IMR-90 (cell line): ENCODE measurements at regions not wholly inside any gene's neighbourhood (a gene's known extent, or its start where the extent isn't known, plus 50 kb on each side); places are given as distances from the start of the nearest gene placed in this dataset.

ENCODE experiments used
- ATAC-seq: fragments of 200-7000 bp; cut with Tn5 transposase; 2 replicates; pipeline ENCODE4 v1.9.1; 2020; ENCODE audit warnings: low read depth, mild to moderate bottlenecking, moderate library complexity
- BruUV-seq: library from RNA; stranded (reverse); fragments of 400-500 nt; replicated peaks from 2 replicates; lab custom pipeline; 2021; lab: Mats Ljungman, UMichigan
- CTCF ChIA-PET: fragments of 300-600 bp; formaldehyde crosslinking; extraction: SDS; loops from one replicate; lab custom pipeline; 2021; ENCODE audit warnings: antibody characterized with exemption; lab: Yijun Ruan, JAX
- POLR2A ChIA-PET: fragments of 300-600 bp; sonication (Branson Sonifier 250); formaldehyde crosslinking; loops from one replicate; lab custom pipeline; 2022; ENCODE audit warnings: antibody characterized with exemption; ENCODE audit not compliant: unreplicated experiment; lab: Charles Lee
- DNase-seq: peaks from one replicate; pipeline ENCODE4 v3.0.0; 2013
- H2AFZ ChIP-seq: replicated peaks from 2 replicates; pipeline ENCODE3; 2013; ENCODE audit warnings: low read length, mild to moderate bottlenecking; ENCODE audit not compliant: poor library complexity
- H2AK5ac ChIP-seq: 2 replicates; pipeline ENCODE4 v1.6.1; 2013; ENCODE audit warnings: low read depth, low read length, inconsistent platforms
- H2AK9ac ChIP-seq: replicated peaks from 2 replicates; pipeline ENCODE3; 2013; ENCODE audit warnings: mild to moderate bottlenecking, low read depth, low read length, moderate library complexity; ENCODE audit not compliant: poor library complexity
- H2BK120ac ChIP-seq: 2 replicates; pipeline ENCODE4 v1.6.1; 2013; ENCODE audit warnings: low read depth, low read length, inconsistent platforms
- H2BK15ac ChIP-seq: 3 replicates; pipeline ENCODE4 v1.6.1; 2013; ENCODE audit warnings: low read depth, low read length, inconsistent platforms
- H2BK20ac ChIP-seq: 2 replicates; pipeline ENCODE4 v1.6.1; 2013; ENCODE audit warnings: low read depth, mild to moderate bottlenecking, inconsistent platforms, low read length, moderate library complexity
- H2BK5ac ChIP-seq: 2 replicates; pipeline ENCODE4 v1.6.1; 2013; ENCODE audit warnings: mild to moderate bottlenecking, low read depth, low read length, inconsistent platforms; ENCODE audit not compliant: poor library complexity, severe bottlenecking
- H3K14ac ChIP-seq: replicated peaks from 2 replicates; pipeline ENCODE4 v1.6.1; 2013; ENCODE audit warnings: low read depth, low read length, inconsistent platforms
- H3K18ac ChIP-seq: 2 replicates; pipeline ENCODE4 v1.6.1; 2013; ENCODE audit warnings: low read depth, low read length, control low read depth
- H3K23ac ChIP-seq: 2 replicates; pipeline ENCODE4 v1.6.1; 2013; ENCODE audit warnings: low read depth, low read length, inconsistent platforms
- H3K27ac ChIP-seq: 2 replicates; pipeline ENCODE4 v1.5.1; 2013; ENCODE audit warnings: mild to moderate bottlenecking, control low read depth, low read length; ENCODE audit not compliant: insufficient read depth
- H3K27me3 ChIP-seq: 2 replicates; pipeline ENCODE4 v1.6.1; 2013; ENCODE audit warnings: low read length; ENCODE audit not compliant: control insufficient read depth, insufficient read depth
- H3K36me3 ChIP-seq: 2 replicates; pipeline ENCODE4 v1.6.1; 2013; ENCODE audit warnings: low read length, mixed read lengths; ENCODE audit not compliant: control insufficient read depth, insufficient read depth
- H3K4ac ChIP-seq: 2 replicates; pipeline ENCODE4 v1.6.1; 2013; ENCODE audit warnings: low read depth, low read length, inconsistent platforms
- H3K4me1 ChIP-seq: 2 replicates; pipeline ENCODE4 v1.6.1; 2013; ENCODE audit warnings: low read length, mixed read lengths; ENCODE audit not compliant: control insufficient read depth, insufficient read depth
- H3K4me2 ChIP-seq: 2 replicates; pipeline ENCODE4 v1.6.1; 2013; ENCODE audit warnings: low read depth, mild to moderate bottlenecking, control low read depth, low read length, moderate library complexity
- H3K4me3 ChIP-seq: 2 replicates; pipeline ENCODE4 v1.5.1; 2013; ENCODE audit warnings: low read depth, mild to moderate bottlenecking, control low read depth, low read length, moderate library complexity; ENCODE audit not compliant: insufficient read depth
- H3K56ac ChIP-seq: 2 replicates; pipeline ENCODE4 v1.6.1; 2013; ENCODE audit warnings: low read length, inconsistent platforms; ENCODE audit not compliant: insufficient read depth; ENCODE audit errors: extremely low read depth
- H3K79me1 ChIP-seq, 2 experiments: 2 replicates each; pipeline ENCODE4 v1.6.1; 2013; ENCODE audit warnings: low read length in 2 of 2, inconsistent platforms in 1 of 2, low read depth in 1 of 2
- H3K9ac ChIP-seq: 2 replicates; pipeline ENCODE4 v1.6.1; 2013; ENCODE audit warnings: low read depth, low read length, control low read depth
- H3K9me1 ChIP-seq: 2 replicates; pipeline ENCODE4 v1.6.1; 2013; ENCODE audit warnings: low read length, inconsistent platforms; ENCODE audit not compliant: insufficient read depth
- H3K9me3 ChIP-seq: 2 replicates; pipeline ENCODE4 v1.6.1; 2013; ENCODE audit warnings: low read length; ENCODE audit not compliant: control insufficient read depth, insufficient read depth
- H4K20me1 ChIP-seq: 2 replicates; pipeline ENCODE4 v1.6.1; 2013; ENCODE audit warnings: low read length, inconsistent platforms; ENCODE audit not compliant: insufficient read depth
- H4K5ac ChIP-seq: 2 replicates; pipeline ENCODE4 v1.6.1; 2013; ENCODE audit warnings: mild to moderate bottlenecking, low read depth, low read length, control low read depth
- H4K8ac ChIP-seq, 2 experiments: 2 replicates each; pipeline ENCODE4 v1.6.1; 2013; ENCODE audit warnings: low read depth in 2 of 2, low read length in 2 of 2, control low read depth in 1 of 2, inconsistent platforms in 1 of 2
- H4K91ac ChIP-seq: 2 replicates; pipeline ENCODE4 v1.6.1; 2013; ENCODE audit warnings: low read depth, low read length, inconsistent platforms; ENCODE audit not compliant: insufficient read depth
- WGBS, 2 experiments: methylation state at CpG; one replicate each; pipeline versions ENCODE4 v1.1.5 to v1.1.7; 2013; ENCODE audit warnings: missing lambda C conversion rate in 2 of 2; ENCODE audit not compliant: insufficient read length in 1 of 2; ENCODE audit errors: extremely low coverage in 2 of 2; 5-methylcytosine and 5-hydroxymethylcytosine counted together
- dilution Hi-C: fragments of 300-500 bp; cut with HindIII; formaldehyde crosslinking; loops from one replicate; pipeline ENCODE4 v1.14.3; 2018; ENCODE audit warnings: low sequenced_read_pairs; ENCODE audit not compliant: unreplicated experiment
- in situ Hi-C: fragments of 300-500 bp; cut with MboI; formaldehyde crosslinking; loops from 3 replicates; pipeline ENCODE4 v1.14.3; 2019; ENCODE audit warnings: low sequenced_read_pairs, inconsistent platforms, mixed read lengths
- intact Hi-C: fragments of 100-400 bp; cut with micrococcal nuclease; formaldehyde crosslinking; loops from 2 replicates; pipeline ENCODE4 v1.10.0; 2022
- TF ChIP-seq, protein P1 (sequence below): conservative IDR thresholded peaks from 2 replicates; pipeline ENCODE4 v1.5.1; 2012; ENCODE audit warnings: mild to moderate bottlenecking, low read depth, low read length, improper control_type of control experiment

GRCh38 chr21:22627911-22628310 lies 1629.7 kb downstream of the NCAM2 start:
- no peak overlapping the region for H2BK15ac ChIP-seq
- H4K20me1 ChIP-seq, result no peaks in the 10 kb centered on the region
- no peak overlapping the region for H2BK20ac ChIP-seq
- no peak overlapping the region for H2BK120ac ChIP-seq
- H3K56ac ChIP-seq, result no peak overlapping the region
- no peaks in the 10 kb centered on the region for H3K4me1 ChIP-seq
- POLR2A ChIA-PET, result no interaction called here
- no peak overlapping the region for H3K4me3 ChIP-seq
- H4K5ac ChIP-seq, result no peak overlapping the region
- no peak overlapping the region for H3K27ac ChIP-seq
- dilution Hi-C loops (no loop called here), intact Hi-C loops (no loop called here), in situ Hi-C loops (no loop called here)
- no peak overlapping the region for H3K4ac ChIP-seq
- CTCF ChIA-PET, result no interaction called here
- no peaks in the 10 kb centered on the region for H3K9me3 ChIP-seq
- no CpG with 5 or more reads among the region's 1 CpG for WGBS, 2 experiments
- H4K8ac ChIP-seq, result no peak overlapping the region
- no peak overlapping the region for H2AFZ ChIP-seq
- no peak overlapping the region for H3K9ac ChIP-seq
- no peak overlapping the region for H3K18ac ChIP-seq
- TF ChIP-seq, protein P1, sequence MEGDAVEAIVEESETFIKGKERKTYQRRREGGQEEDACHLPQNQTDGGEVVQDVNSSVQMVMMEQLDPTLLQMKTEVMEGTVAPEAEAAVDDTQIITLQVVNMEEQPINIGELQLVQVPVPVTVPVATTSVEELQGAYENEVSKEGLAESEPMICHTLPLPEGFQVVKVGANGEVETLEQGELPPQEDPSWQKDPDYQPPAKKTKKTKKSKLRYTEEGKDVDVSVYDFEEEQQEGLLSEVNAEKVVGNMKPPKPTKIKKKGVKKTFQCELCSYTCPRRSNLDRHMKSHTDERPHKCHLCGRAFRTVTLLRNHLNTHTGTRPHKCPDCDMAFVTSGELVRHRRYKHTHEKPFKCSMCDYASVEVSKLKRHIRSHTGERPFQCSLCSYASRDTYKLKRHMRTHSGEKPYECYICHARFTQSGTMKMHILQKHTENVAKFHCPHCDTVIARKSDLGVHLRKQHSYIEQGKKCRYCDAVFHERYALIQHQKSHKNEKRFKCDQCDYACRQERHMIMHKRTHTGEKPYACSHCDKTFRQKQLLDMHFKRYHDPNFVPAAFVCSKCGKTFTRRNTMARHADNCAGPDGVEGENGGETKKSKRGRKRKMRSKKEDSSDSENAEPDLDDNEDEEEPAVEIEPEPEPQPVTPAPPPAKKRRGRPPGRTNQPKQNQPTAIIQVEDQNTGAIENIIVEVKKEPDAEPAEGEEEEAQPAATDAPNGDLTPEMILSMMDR, result no peak
- no TSS peak for BruUV-seq
- no peak overlapping the region for H3K4me2 ChIP-seq
- H3K27me3 ChIP-seq, result no peaks in the 10 kb centered on the region
- H3K14ac ChIP-seq, result no peak overlapping the region
- no peaks in the 10 kb centered on the region for H3K36me3 ChIP-seq
- H4K91ac ChIP-seq, result no peak overlapping the region
- ATAC-seq (no peak), DNase-seq (no peak)
- no peak overlapping the region for H2BK5ac ChIP-seq
- H3K23ac ChIP-seq, result no peak overlapping the region
- no peaks in the 10 kb centered on the region for H3K9me1 ChIP-seq
- no peak overlapping the region for H2AK9ac ChIP-seq
- H3K79me1 ChIP-seq, result no peaks in the 10 kb centered on the region
- no peak overlapping the region for H2AK5ac ChIP-seq
